ENCODE measurements at regions not wholly inside any gene's neighbourhood (a gene's known extent, or its start where the extent isn't known, plus 50 kb on each side); places are given as distances from the start of the nearest gene placed in this dataset.

GRCh38 chr1:87880764-87881163 lies 552.1 kb downstream of the LMO4 start:
- Mint-ChIP-seq H3K4me1 (peaks cover 5% of the 10 kb centered on the region), H3K9me3 (peaks cover 26% of the 10 kb centered on the region), H3K27me3 (ENCODE audit: low read depth) (no peaks in the 10 kb centered on the region), H3K36me3 (peaks cover 14% of the 10 kb centered on the region), H3K4me3 (no peak overlapping the region), H3K27ac (no peak overlapping the region)
- TF ChIP-seq IRF1 (CRISPR knock-in tag; IDR thresholded peaks at IDR 0.05), result no peak
- TF ChIP-seq ATF2 (CRISPR knock-in tag; IDR thresholded peaks at IDR 0.05; ENCODE audit: borderline replicate concordance, low read depth), result no peak
- no peak for TF ChIP-seq GTF2I (CRISPR knock-in tag; conservative IDR thresholded peaks at IDR 0.05)
- TF ChIP-seq AFF4 (CRISPR knock-in tag; IDR thresholded peaks at IDR 0.05; ENCODE audit: borderline replicate concordance), result no peak
- no peak for TF ChIP-seq ZNF423 (CRISPR knock-in tag; IDR thresholded peaks at IDR 0.05)
- no peak for TF ChIP-seq ZNF232 (CRISPR knock-in tag; IDR thresholded peaks at IDR 0.05)
- no peak for TF ChIP-seq USF2 (CRISPR knock-in tag; IDR thresholded peaks at IDR 0.05)
- TF ChIP-seq RORB (CRISPR knock-in tag; IDR thresholded peaks at IDR 0.05), result no peak
- no peak for TF ChIP-seq MLX (CRISPR knock-in tag; IDR thresholded peaks at IDR 0.05)
- no peak for TF ChIP-seq ZNF281 (CRISPR knock-in tag; IDR thresholded peaks at IDR 0.05)
- no peak for ATAC-seq
- CTCF ChIA-PET, result no interaction called here
- no peak for DNase-seq (ENCODE audit: low spot score)
- POLR2A ChIA-PET, result no interaction called here

GRCh38 chr1:87883906-87884305 lies 555.2 kb downstream of the LMO4 start:
- POLR2A ChIA-PET, result no interaction called here
- no peak for TF ChIP-seq NR1H2 (CRISPR knock-in tag; IDR thresholded peaks at IDR 0.05)
- no peak for TF ChIP-seq ESRRA (CRISPR knock-in tag; IDR thresholded peaks at IDR 0.05; ENCODE audit: borderline replicate concordance)
- TF ChIP-seq ZNF671 (CRISPR knock-in tag; IDR thresholded peaks at IDR 0.05), result no peak
- no peak for TF ChIP-seq ATF1 (CRISPR knock-in tag; IDR thresholded peaks at IDR 0.05)
- no peak for TF ChIP-seq PRDM15 (CRISPR knock-in tag; IDR thresholded peaks at IDR 0.05)
- no peak for TF ChIP-seq MYBL2 (CRISPR knock-in tag; IDR thresholded peaks at IDR 0.05)
- no peak for TF ChIP-seq ZNF512 (CRISPR knock-in tag; IDR thresholded peaks at IDR 0.05; ENCODE audit: borderline replicate concordance)
- no peak for TF ChIP-seq MAX (CRISPR knock-in tag; IDR thresholded peaks at IDR 0.05)
- H3K4me3 Mint-ChIP-seq, result no peak overlapping the region
- DNase-seq (ENCODE audit: low spot score) (no peak), ATAC-seq (no peak)
- peaks cover 26% of the 10 kb centered on the region for H3K9me3 Mint-ChIP-seq
- 0 out of 2 replicates have a peak, but pooled peaks cover 2% of the 10 kb centered on the region for H3K4me1 Mint-ChIP-seq
- no peak overlapping the region for H3K27ac Mint-ChIP-seq
- H3K27me3 Mint-ChIP-seq (ENCODE audit: low read depth), result no peaks in the 10 kb centered on the region
- CTCF ChIA-PET, result no interaction called here
- peaks cover 14% of the 10 kb centered on the region for H3K36me3 Mint-ChIP-seq
